Lower lobe of right lung (tissue), 2 donors: ENCODE measurements at regions not wholly inside any gene's neighbourhood (a gene's known extent, or its start where the extent isn't known, plus 50 kb on each side); places are given as distances from the start of the nearest gene placed in this dataset.

Experiments used
- ATAC-seq, 2 donors: fragments of 200-7000 bp; cut with Tn5 transposase; one replicate each; pipeline ENCODE4 v1.9.1; 2020 to 2022; ENCODE audit warnings: mild to moderate bottlenecking in 2 of 2, moderate library complexity in 2 of 2
- DNase-seq: peaks from one replicate; pipeline ENCODE4 v3.0.0-alpha.2; 2020
- H3K27ac ChIP-seq: fragments of 200-600 bp; one replicate; pipeline ENCODE4 v1.8.0; 2022
- H3K27me3 ChIP-seq: fragments of 200-600 bp; one replicate; pipeline ENCODE4 v1.8.0; 2022; ENCODE audit warnings: low read depth
- H3K36me3 ChIP-seq: fragments of 200-600 bp; one replicate; pipeline ENCODE4 v1.8.0; 2022; ENCODE audit warnings: mild to moderate bottlenecking
- H3K4me1 ChIP-seq: fragments of 200-600 bp; one replicate; pipeline ENCODE4 v1.8.0; 2022
- H3K4me3 ChIP-seq: fragments of 200-600 bp; one replicate; pipeline ENCODE4 v1.8.0; 2022; ENCODE audit warnings: mild to moderate bottlenecking
- H3K9me3 ChIP-seq: fragments of 200-600 bp; one replicate; pipeline ENCODE4 v1.8.0; 2022
- CTCF ChIP-seq: fragments of 200-600 bp; IDR thresholded peaks from one replicate; pipeline ENCODE4 v1.8.0; 2022; ENCODE audit warnings: antibody characterized with exemption, mild to moderate bottlenecking
- intact Hi-C: fragments of 100-400 bp; cut with DNase I; formaldehyde crosslinking; loops from one replicate; pipeline ENCODE4 v1.11.0; 2022
- donor health status: DM: no; HTN: yes; CAD: no; lungs with severe emphysema.

DNA sequence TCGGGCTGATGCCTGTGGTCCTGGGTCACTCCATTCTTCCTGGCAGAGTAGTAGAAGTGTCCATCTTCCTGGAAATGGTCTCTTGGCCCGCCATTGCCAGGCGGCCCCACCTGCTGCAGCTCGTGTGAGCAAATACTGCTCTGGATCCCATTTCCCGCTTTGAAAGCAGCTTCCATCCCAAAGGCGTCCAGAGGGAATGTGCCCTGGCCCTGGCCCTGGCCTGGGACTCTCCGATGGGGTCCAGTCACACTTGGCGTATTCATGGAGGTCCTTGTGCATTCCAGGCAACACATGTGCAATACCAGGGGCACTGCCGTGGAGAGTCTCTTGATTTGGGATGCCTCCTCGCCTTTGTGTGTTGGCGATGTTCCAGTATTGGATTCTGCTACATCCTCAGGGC, 111.1 kb downstream of the SNRPN start:
- intact Hi-C loops, result no loop called here
- peaks cover 100% of the 10 kb centered on the region for H3K9me3 ChIP-seq
- no peak overlapping the region for H3K4me3 ChIP-seq
- no peak for ATAC-seq
- no peak for DNase-seq
- H3K36me3 ChIP-seq, result peaks cover 68% of the 10 kb centered on the region
- H3K4me1 ChIP-seq, result no peaks in the 10 kb centered on the region
- TF ChIP-seq CTCF, result no peak
- no peak overlapping the region for H3K27ac ChIP-seq
- no peaks in the 10 kb centered on the region for H3K27me3 ChIP-seq

DNA sequence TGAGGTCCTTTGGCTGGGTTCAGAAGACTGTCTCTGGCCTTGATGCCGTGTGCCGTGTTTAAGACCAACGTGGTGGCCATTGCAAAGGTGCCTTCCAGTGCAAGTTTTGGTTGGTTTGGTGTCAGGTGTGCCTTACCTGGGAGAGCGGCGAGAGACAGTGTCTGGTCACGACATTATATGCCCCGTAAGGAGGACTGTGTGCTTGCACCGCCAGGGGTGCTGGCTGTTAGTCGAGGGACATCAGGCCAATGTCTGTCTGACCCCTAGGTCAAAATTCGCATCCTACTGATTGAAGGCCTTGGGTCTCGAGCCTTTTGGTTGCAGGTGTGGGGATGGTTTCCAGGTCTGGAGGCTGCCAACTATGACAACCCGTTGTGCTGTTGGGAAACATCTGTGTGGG, 111.9 kb downstream of the SNRPN start:
- Histone ChIP-seq H3K9me3 (peaks cover 100% of the 10 kb centered on the region), H3K27me3 (no peaks in the 10 kb centered on the region), H3K36me3 (peaks cover 71% of the 10 kb centered on the region), H3K4me1 (no peaks in the 10 kb centered on the region), H3K27ac (no peak overlapping the region), H3K4me3 (no peak overlapping the region)
- ATAC-seq, result no peak
- DNase-seq, result no peak
- intact Hi-C loops, result no loop called here
- no peak for TF ChIP-seq CTCF

DNA sequence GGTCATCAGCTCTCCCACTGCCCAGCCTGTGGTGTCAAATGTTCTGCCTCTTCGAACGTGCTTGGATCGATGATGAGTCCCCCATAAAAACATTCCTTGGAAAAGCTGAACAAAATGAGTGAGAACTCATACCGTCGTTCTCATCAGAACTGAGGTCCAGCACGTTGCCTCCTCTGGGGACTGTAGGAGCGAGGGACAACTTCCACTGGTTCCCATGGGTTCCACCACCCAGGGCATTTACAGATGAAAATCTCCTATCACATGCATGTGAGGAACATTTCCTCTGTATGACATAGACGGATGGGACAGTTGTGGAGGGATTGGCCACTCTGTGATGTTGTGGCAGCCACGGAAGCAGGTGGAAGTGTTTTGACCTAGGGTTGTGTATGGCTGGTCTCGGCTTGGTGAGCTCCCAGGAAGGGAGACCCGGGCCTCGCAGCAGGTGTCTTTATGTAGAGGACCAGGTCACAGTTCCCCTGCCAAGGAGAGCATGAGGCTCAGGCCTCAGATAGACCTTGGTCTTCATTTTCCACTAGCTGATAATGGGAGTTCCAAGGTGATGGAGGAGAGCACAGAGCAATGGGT, 113.0 kb downstream of the SNRPN start:
- H3K4me3 ChIP-seq, result no peak overlapping the region
- no peak for TF ChIP-seq CTCF
- no peak for ATAC-seq
- DNase-seq, result no peak
- H3K27ac ChIP-seq, result no peak overlapping the region
- intact Hi-C loops, result no loop called here
- H3K9me3 ChIP-seq, result peaks cover 100% of the 10 kb centered on the region
- no peaks in the 10 kb centered on the region for H3K4me1 ChIP-seq
- no peaks in the 10 kb centered on the region for H3K27me3 ChIP-seq
- peaks cover 70% of the 10 kb centered on the region for H3K36me3 ChIP-seq

DNA sequence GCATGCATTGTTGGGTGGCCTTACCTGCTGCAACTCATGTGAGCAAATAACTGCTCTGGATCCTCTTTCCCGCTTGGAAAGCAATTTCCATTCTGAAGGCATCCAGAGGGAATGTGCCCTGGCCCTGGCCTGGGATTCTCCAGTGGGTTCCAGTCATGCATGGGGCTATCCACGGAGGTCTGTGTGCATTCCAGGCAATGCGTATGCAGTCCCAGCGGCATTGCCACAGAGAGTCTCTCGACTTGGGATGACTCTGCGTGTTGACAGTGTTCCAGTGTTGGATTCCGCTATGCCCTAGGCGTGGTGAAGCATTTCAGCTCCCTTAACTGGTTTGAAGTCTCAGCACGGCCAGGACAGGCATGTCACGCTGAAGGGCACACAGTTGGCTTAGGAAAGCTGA, 113.9 kb downstream of the SNRPN start:
- Histone ChIP-seq H3K27me3 (no peaks in the 10 kb centered on the region), H3K27ac (no peak overlapping the region), H3K4me1 (no peaks in the 10 kb centered on the region), H3K9me3 (peaks cover 100% of the 10 kb centered on the region), H3K4me3 (no peak overlapping the region), H3K36me3 (peaks cover 72% of the 10 kb centered on the region)
- DNase-seq, result no peak
- intact Hi-C loops, result no loop called here
- no peak for TF ChIP-seq CTCF
- no peak for ATAC-seq

- H3K36me3 ChIP-seq, result peaks cover 79% of the 10 kb centered on the region
- H3K4me1 ChIP-seq, result no peaks in the 10 kb centered on the region
- ATAC-seq, result no peak
- peaks cover 100% of the 10 kb centered on the region for H3K9me3 ChIP-seq
- TF ChIP-seq CTCF, result no peak
- DNase-seq, result no peak
- H3K27me3 ChIP-seq, result no peaks in the 10 kb centered on the region
- H3K27ac ChIP-seq, result no peak overlapping the region
- no peak overlapping the region for H3K4me3 ChIP-seq
- intact Hi-C loops, result no loop called here
Measured at GRCh38 chr15:25070353-25070963, 115.7 kb downstream of the SNRPN start.
